ENCODE measurements at regions not wholly inside any gene's neighbourhood (a gene's known extent, or its start where the extent isn't known, plus 50 kb on each side); places are given as distances from the start of the nearest gene placed in this dataset.
"Not testable (repeated sequence)": the region's sequence is repeated elsewhere in the genome, so short reads cannot be mapped to it uniquely, and the experiment has no call there.

DNA sequence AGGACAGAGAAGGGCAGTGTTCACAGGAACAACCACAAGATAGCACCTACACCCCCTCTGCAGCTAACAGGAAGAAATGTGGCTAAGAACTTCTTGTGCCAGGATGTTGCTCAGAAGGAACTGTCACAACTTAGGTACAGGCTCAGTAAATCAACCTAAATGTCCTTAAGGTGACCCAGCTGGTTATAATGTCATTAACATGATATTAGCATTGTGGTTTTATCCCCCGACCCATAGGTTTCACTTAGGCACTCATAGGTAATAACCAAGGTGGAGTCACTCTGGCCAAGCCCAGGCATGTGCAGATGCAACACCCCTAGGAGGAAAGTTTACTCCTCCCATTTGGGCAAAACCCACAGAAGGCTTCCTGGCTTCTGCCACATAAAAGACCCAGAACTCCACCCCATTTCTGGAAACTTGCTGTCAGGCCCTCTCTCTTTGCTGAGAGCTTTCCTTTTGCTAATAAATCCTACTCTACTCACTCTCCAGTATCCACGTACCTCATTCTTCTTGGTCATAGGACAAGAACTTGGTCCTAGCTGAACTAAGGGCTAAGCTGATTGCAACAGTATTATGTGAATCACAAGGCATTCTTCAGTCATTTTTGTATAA, 951.3 kb downstream of the SLITRK5 start:
- DNase-seq: no peak

DNA sequence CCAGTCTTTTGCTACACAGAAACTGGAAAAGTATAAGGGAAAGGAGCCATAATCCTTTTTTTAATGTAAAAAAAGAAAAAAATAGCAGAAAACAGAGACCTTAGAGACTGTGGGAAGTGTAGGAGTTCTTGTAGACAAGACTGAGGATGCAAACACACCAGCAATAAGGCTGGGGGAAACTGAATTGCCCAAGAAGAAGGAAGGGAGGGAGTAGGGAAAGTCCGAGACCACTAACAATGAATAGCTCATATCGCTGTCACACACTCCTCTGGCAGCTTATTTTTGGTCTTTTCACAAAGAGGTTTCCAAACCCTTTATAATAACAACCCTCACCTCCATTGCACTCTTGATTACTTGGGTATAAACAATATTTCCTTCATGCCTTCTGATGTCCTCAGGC, 952.0 kb downstream of the SLITRK5 start:
- DNase-seq: no peak

DNA sequence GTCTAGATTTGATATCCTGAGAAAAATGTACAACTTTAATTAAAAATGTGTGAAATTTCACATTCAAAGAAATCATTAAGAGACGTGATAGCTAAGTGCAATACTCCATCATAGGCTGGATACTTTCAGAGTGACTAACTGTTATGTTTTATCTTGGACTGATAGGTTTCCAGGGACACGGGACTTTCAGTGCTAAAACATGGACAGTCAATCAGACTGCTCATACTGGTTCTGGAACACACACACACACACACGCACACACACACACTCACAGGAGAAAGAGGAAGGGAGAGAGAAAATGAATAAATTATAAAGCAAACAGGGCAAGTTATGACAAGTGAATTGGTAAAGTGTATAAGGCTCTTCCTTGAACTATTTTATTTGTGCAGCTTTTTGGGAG, 955.9 kb downstream of the SLITRK5 start:
- DNase-seq: no peak

DNA sequence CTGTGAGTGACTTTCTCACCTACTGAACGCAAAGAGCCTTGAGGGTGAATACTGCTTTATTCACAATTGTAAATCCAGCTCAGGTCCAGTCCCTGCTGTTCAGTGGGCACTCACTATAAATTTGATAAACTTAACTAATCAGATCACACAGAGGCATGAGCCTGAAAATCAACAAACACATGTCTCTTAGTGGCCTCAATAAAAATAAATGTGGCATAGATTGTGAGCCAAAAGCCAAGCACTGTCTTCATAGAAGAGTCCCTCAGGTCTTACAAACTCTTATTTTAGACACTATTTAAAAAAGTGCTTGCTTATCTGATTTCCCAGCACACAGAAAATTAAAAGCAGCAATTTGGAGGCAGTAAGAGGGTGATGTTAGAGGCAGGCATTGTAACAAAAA, 957.7 kb downstream of the SLITRK5 start:
- DNase-seq: no peak

DNA sequence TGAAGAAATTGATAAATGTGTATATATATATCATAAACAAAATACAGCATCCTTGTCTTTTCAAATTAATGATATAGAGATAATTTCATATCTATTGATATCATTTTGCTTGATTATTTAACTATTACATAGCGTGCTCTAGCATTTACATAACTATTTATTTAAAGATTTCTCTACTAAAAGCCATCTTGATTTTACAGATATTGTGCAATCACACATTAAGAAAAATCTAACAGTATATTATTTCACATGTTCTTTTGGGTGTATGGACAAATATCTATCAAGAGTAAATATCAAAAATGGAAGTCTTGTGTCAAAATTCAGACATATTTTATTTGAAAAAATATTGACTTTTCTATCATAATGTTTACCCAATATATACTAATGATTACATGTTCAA, 966.8 kb downstream of the SLITRK5 start:
- DNase-seq: no peak

DNA sequence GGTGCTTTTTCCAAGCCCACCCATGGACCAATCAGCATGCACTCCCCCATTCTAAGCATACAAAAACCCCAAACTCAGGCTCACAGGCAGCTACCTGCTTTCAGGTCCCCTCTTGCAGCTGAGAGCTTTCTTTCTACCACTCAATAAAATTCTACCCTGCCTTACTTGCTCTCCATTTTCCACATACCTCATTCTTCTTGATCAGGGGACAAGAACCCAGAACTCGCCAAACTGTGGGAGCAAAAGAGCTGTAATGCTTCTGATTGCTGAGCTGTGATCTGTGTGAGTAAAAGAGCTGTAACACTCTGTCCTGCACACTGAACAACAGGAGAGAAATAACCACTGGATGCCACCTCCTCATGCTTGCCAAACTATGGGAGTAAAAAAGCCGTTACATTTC, 972.1 kb downstream of the SLITRK5 start:
- no peak for DNase-seq

DNA sequence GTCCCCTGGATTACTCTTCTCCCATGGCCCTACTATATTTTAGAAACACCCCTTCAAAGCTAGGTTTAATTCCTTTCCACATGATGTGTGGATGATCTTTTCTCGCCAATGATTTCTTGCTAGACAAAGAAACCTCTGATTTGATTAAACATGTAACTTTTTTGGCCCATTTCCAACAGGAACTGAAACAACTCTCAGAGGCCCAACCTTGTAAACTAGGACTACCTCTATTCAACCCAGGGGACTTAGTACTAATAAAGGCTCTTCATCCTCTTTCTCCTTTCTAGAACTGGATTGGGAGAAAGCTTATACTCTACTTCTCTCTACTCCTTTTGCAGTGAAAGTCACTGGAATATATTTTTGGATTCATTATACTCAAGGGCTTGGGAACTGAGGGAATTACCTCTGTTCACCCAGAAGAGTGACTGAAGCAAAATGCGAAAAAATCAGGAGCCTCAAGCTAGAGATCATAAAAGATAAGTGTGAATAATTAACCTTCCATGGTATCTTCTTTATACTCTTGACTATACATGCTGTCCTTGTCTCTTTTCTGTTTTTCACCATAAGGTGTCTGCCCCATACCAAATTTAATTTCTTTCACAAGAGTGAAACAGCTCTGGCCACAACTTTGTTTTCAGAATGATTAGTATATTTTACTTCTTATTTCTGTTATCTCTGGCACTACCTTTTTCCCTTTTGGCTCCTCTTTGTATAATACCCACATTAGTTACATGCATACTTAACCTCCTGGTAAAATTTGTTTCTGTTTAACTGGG, 977.6 kb downstream of the SLITRK5 start:
- DNase-seq: no peak

DNA sequence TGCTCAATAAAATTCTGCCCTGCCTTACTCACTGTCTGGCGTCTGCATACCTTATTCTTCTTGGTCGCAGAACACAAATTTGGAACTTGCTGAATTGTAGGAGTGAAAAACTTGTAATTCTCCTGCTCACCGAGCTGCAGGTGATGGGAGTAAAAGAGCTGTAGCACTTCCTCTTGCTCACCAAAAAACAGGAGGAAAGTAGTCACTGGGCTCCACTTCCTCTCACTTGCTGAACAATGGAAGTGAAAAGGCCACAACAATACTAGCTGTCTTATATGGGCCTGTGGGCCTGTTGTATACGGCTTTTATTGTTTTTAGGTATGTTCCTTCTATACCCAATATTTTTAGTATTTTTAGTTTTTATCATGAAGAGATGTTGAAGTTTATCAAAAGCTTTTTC, 978.7 kb downstream of the SLITRK5 start:
- no peak for DNase-seq

DNA sequence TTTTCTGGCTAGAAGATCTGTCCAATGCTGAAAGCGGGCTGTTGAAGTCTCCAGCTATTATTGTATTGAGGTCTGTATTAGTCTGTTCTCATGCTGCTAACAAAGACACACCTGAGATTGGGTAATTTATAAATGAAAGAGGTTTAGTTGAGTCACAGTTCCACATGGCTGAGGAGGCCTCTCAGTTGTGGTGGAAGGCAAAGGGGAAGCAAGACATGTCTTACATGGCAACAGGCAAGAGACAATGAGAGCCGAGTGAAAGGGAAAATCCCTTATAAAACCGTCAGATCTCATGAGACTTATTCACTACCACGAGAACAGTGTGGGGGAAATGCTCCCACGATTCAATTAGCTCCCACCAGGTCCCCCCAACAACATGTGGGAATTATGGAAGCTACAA, 980.4 kb downstream of the SLITRK5 start:
- no peak for DNase-seq

DNA sequence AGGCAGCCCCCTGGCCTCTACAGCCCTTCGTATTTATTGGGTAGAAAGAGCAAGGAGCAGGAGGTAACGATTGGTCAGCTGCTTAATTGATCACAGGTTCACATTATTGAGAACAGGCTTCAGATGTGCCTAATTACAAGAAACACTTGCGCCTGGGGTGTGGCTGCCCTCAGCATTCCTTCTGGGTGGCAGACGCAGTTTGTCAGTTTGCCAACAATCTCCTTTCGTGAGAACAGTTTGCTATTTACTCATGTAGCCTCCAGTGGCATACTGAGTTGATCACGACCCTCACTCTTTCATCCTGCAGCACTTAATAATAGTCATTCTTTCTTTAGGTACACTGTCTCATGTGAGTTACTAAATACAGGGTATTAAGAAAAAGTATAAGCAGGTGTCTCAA, 985.6 kb downstream of the SLITRK5 start:
- no peak for DNase-seq

DNA sequence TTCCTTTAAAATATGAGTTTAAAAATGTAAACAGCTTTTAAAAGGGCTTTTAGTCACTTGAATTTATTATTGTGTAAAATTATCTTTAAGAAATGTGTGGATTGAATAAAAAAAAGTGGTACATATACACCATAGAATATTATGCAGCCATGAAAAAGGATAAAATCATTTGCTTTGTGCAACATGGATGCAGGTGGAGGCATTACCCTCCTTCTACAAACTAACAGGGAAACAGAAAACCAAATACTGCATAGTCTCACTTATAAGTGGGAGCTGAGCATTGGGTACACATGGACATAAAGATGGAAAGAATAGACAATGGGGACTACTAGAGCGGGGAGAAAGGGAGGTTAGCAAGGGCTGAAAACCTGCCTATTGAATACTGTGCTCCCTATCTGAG, 999.3 kb downstream of the SLITRK5 start:
- DNase-seq: no peak

DNA sequence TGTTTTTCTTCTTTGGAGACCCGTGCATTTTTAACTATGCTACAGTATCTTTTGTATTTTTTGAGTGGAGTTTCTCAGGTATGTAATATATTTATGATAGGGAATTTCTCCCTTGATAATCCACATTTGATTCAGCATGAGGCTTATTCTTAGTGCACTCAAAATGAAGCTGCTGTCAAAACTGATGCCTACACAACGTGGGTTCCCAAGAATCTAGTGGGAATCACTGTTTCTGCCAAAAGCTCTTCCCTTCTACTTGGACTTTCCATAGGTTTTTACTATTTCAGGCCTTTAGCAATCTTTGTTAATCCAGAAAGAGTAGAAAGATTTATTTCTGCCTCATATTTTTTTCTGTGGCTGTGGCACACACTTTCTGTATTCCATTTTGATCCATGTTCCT, 1003.7 kb downstream of the SLITRK5 start:
- no peak for DNase-seq

DNA sequence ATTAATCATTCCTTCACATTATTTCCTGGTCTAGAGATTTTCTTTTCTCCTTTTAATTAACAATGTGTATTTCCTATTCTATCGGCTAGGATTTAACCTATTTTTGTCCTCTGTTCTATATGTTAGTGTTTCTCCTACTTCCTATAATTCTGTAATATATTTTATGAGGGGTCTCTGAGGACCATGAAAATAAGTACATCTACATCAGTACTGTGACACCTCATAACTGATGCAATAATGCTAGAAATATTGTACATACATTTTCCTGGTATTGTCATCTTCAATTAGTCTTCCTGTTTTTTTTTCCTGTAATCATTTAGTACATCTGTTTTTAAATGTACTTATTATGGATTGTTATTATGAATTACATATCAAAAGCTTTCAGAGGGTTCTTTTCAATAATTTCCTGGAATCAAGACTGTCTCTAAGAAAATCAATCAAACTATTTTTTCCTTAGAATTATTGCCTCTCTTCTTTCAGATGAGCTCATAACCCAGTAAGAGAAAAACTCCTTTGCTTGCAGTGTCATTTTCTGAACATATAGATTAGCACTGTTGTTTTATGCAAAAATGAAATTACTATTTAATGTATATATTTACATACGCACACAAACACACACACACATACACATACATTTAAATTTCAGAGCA, 1004.3 kb downstream of the SLITRK5 start:
- no peak for DNase-seq

DNA sequence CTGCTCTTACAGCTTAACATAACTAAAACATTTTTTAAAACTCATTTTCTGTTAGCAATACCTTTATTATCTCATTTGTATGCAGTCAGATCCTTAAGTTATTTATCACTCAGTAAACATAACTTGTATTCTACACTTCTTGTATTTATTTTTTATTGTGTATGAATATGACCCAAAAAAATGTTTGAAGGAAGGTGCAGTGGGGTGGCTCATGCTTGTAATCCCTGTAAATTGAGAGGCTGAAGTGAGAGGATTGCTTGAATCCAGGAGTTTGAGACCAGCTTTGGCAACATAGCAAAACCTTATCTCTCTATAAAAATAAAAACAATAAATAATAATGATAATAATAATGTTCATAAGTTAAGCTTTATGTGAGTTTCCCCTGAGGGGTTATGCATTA, 1004.8 kb downstream of the SLITRK5 start:
- no peak for DNase-seq

DNA sequence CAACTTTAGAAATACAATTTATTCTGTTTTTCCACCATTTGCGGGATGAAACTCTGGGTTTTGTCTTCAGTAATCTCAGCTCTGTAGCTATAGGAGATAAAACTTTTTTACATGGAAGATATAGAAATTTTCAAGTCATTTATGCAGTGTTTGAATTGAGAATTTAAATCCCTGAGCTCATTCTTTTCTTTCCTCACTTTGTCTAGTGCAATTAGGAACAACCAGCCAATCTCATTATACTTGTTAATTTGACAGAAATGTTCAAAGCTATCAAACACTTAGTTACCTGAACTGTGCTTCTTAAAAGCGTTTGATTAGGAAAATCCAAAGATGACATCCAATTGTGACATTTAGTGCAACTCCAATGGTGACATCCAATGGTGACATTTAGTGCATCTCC, 1014.3 kb downstream of the SLITRK5 start:
- DNase-seq: no peak

DNA sequence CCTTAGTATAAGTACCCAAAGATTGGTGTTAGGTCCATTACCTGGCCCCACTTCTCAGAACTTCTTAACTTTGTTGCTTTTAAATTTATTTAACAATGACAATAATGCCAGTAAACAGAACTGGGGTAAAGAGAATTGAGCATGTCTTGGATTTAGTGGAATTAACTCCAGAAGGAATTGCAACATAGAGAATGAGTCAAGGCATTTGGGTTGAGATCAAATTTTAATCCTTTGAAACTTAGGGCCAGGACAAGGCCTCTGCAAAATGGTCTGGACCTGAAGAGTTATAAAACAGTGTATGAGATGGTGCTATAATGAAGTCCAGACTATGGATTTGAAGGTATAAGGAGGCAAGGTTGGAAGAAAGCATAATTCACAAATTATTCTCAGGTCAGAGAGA, 1030.4 kb downstream of the SLITRK5 start:
- no peak for DNase-seq

DNA sequence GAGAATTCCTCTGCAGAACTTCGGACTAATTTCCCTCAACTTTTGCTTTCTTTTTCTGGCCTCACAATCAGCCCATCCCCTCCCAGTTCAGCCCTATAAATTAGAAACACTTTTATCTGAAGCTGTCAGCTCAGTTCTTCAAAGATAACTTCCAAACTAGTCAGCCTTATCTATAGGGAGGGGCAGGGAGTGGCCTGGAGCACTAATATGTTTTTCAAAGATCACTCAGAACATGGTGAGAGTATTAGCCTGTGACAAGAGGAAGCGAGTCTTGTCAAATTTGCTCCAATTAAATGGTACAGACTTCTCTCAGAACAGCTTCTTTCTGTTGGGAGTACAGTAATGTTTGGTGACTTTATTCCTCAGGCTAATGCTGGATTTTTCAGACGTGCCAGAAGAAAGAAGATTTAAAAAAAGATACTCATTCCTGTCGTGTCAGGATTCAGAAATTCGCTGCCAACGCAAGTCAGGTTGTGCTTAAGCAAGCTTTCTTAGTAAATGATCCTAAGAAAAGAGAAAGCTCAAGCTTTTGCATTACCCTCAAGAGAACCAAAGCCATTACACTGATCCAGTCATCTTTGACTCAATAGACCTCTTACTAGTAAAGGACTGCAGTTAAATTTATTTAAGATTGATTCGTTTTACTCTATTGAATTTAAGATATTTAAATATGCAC, 1033.6 kb downstream of the SLITRK5 start:
- DNase-seq: no peak

DNA sequence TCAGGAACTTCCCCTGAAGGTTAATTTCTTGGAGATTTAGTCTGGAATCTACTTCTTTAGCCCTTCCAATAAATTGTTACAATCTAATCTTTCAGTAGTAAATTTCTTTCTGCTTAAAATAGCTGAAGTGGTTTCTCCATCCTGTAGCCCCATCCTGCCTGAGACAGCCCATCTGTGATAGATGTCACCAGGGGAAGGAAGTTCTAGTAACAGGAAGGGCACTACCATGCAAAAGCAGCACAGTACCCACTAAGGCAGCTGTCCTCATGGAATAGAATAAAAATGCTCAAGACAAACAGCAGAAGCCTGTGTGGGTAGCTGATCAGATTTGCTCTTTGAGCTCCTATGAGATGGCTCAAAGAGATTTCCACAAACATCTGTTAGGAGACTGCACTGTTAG, 1036.5 kb downstream of the SLITRK5 start:
- DNase-seq: no peak

DNA sequence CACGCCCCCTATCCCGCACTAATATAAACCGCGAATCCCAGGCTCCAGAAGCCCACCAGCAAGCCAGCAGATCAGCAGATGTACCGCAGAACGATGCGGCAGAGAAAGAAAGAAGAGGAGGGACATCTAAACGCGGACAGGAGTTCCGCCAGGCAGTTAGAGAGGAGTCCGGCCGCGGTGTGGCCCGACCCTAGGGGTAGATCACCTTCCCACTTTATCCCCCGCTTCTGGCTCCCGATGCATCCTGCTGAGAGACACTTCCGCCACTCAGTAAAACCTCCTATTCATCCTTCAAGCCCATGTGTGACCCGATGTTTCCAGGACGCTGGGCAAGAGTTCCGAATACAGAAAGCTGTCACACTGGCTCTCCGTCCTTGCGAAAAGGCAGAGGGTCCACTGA, 1046.8 kb downstream of the SLITRK5 start:
- no peak for DNase-seq

DNA sequence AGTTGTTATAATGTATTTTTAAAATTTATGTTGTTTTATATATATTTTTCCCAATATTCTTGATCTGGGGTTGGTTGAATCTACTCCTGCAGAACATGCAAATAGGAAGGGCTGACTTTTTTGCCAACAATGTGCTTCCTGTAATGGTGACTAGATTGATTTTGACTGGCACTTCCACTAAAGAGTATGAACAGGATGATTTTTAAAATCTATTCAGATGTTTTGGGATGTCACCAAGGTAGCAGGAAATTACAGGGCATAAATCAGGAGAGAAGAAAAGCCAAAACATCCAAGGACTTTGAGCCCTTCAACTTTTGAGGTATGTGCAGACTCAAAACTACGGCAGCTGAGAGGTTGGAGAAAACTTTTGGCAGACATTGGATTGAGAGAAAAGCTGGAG, 1047.6 kb downstream of the SLITRK5 start:
- no peak for DNase-seq

DNA sequence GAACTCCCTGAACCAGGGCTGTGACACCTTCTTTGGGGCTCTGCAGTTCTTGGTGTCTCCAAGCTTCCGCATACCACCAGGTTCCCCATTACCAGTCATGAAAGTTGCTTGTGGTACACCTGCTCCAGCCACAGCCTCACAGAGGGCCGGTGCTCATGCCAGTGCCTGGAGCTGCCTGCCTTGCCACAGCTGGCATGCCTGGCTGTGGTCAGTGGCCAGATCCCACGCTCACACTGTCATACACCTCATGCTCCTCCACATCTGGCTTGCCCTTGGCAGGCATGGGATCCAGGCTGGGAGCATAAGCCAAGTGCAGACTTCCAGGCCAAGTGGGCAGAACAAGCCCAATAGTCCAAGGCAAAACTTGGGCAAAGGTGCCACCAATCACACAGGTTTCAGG, 1054.9 kb downstream of the SLITRK5 start:
- DNase-seq: no peak

DNA sequence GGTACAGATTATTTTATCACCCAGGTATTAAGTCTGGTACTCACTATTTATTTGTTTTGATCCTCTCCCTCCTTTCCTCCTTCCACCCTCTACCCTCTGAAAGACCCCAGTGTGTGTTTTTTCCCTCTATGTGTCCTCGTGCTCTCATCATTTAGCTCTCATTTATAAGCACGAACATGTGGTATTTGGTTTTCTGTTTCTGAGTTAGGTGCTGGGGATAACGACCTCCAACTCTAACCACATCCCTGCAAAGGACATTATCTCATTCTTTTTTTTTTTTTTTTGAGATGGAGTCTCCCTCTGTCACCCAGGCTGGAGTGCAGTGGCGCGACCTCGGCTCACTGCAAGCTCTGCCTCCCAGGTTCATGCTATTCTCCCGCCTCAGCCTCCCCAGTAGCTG, 1056.1 kb downstream of the SLITRK5 start:
- not testable (repeated sequence) for DNase-seq

DNA sequence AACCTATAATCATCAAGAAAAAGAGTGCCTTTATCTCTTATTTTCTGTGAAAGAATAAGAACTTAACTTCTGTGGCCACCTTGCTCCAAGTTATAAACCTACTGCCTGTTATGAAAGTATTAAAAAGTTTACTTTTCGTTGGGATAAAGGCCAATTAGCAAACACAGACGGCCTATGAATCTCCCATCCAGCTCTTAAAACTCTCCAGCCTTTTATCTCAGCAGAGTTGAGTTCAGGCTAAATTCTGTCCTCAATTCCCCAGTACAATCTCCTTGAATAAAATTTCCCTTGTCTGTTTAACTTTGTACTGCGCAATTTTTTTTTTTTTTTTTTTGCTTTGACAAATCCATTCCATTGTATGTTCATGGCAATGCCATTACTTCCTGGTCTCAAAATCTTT, 1058.4 kb downstream of the SLITRK5 start:
- DNase-seq: no peak

DNA sequence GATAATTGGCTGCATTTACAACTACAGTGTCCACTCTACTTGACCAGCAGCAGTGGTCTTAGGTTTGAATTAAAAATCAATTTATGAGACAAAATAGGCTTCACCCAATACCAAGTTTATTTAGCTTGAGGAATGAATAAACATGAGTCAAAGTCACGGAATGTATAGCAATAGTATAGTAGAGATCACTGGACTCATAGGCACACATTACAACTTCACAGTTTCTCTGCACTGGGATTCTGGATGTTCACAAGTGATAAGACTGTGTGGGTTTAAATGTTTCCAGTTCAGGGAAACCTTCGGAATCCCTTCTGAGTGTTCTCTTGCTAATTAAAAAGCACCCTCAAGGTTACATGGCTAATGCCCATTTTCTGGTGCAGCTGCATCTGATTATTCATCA, 1064.9 kb downstream of the SLITRK5 start:
- DNase-seq: no peak

All from NCI-H345 (cell line).